GM18873 (cell line): ENCODE measurements at regions not wholly inside any gene's neighbourhood (a gene's known extent, or its start where the extent isn't known, plus 50 kb on each side); places are given as distances from the start of the nearest gene placed in this dataset.
"Not testable (repeated sequence)": the region's sequence is repeated elsewhere in the genome, so short reads cannot be mapped to it uniquely, and the experiment has no call there.

Experiments
- ATAC-seq: cut with Tn5 transposase; IDR thresholded peaks from one replicate; pipeline ENCODE4 v1.9.1; 2021; ENCODE audit warnings: mild to moderate bottlenecking, moderate library complexity, moderate number of reproducible peaks; ENCODE audit not compliant: unreplicated experiment, low FRiP score

GRCh38 chr14:23894362-23895052, 59.1 kb upstream of the DHRS4 start:
- no peak for ATAC-seq

- ATAC-seq, result no peak
Observed at GRCh38 chr14:23895053-23895419, 58.5 kb upstream of the DHRS4 start.

GRCh38 chr14:23895480-23895879, 58.1 kb upstream of the DHRS4 start:
- no peak for ATAC-seq

GRCh38 chr14:23896609-23897153, 56.9 kb upstream of the DHRS4 start:
- no peak for ATAC-seq

- not testable (repeated sequence) for ATAC-seq
Observed at GRCh38 chr14:23897291-23897690, 56.3 kb upstream of the DHRS4 start.

- not testable (repeated sequence) for ATAC-seq
Observed at GRCh38 chr14:23898359-23898758, 55.2 kb upstream of the DHRS4 start.

- no peak for ATAC-seq
Observed at GRCh38 chr14:23899788-23900187, 53.8 kb upstream of the DHRS4 start.

- ATAC-seq, result no peak
Observed at GRCh38 chr14:23903442-23903841, 50.1 kb upstream of the DHRS4 start.
